Upper lobe of left lung (tissue), 4 donors: ENCODE measurements at regions not wholly inside any gene's neighbourhood (a gene's known extent, or its start where the extent isn't known, plus 50 kb on each side); places are given as distances from the start of the nearest gene placed in this dataset.

Experiments
- POLR2A ChIP-seq, 4 donors: fragments of 450-650 bp; IDR thresholded peaks; one replicate each; pipeline ENCODE4 v1.5.1; 2016 to 2017; ENCODE audit warnings: antibody characterized with exemption in 4 of 4, mild to moderate bottlenecking in 2 of 4
- POLR2AphosphoS5 ChIP-seq, 2 donors: sonication (generic); formaldehyde crosslinking; IDR thresholded peaks; one replicate each; pipeline ENCODE4 v1.5.1; 2017; ENCODE audit warnings: antibody characterized with exemption in 2 of 2
- TF ChIP-seq, protein P1 (sequence below), 6 experiments: fragments of 450-650 bp in 4 of 6; fragments of 200-600 bp in 2 of 6; sonication (generic) in 2 of 6; IDR thresholded peaks; one replicate each; pipeline ENCODE4 v1.5.1; 2016 to 2019; ENCODE audit warnings: antibody characterized with exemption in 6 of 6

DNA sequence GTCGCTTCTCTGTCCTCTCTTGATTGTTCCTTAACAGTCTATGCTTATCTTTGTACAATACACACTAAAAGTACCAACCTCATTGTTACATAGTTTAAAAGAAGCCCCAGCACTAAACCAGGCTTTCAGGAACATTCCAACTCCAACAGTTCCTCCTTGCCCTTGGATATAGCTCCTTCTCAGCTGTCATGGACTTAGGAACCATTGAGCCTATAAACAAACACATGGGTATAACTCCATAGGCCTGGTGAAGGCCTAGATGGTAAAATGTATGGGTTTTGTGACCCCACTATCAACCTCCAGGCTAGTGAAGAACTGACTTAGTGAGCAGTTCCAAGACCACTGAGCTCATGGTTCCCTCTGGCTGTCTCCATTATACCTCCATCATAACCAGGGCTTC is 74.8 kb upstream of the SLC39A10 start:
- TF ChIP-seq POLR2A (IDR thresholded peaks at IDR 0.05) (no peak), POLR2AphosphoS5 (IDR thresholded peaks at IDR 0.05) (no peak)
- TF ChIP-seq, protein P1, sequence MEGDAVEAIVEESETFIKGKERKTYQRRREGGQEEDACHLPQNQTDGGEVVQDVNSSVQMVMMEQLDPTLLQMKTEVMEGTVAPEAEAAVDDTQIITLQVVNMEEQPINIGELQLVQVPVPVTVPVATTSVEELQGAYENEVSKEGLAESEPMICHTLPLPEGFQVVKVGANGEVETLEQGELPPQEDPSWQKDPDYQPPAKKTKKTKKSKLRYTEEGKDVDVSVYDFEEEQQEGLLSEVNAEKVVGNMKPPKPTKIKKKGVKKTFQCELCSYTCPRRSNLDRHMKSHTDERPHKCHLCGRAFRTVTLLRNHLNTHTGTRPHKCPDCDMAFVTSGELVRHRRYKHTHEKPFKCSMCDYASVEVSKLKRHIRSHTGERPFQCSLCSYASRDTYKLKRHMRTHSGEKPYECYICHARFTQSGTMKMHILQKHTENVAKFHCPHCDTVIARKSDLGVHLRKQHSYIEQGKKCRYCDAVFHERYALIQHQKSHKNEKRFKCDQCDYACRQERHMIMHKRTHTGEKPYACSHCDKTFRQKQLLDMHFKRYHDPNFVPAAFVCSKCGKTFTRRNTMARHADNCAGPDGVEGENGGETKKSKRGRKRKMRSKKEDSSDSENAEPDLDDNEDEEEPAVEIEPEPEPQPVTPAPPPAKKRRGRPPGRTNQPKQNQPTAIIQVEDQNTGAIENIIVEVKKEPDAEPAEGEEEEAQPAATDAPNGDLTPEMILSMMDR (IDR thresholded peaks at IDR 0.05) = no peak
